CD14-positive monocyte (primary cell): ENCODE measurements at regions not wholly inside any gene's neighbourhood (a gene's known extent, or its start where the extent isn't known, plus 50 kb on each side); places are given as distances from the start of the nearest gene placed in this dataset.

Experiments
- DNase-seq, 3 donors: peaks; one replicate each; pipeline ENCODE4 v3.0.0-alpha.2; 2011 to 2022
- H2AFZ ChIP-seq: 2 replicates; pipeline ENCODE4 v1.6.0; 2012; ENCODE audit warnings: mild to moderate bottlenecking, low read depth, low read length, inconsistent platforms; ENCODE audit not compliant: insufficient read depth, poor library complexity, severe bottlenecking
- H3K27ac ChIP-seq, 2 donors: 1 replicate in 1 of 2; 2 replicates in 1 of 2; pipeline ENCODE4 v1.5.1; 2012 to 2013; ENCODE audit warnings: low read length in 2 of 2, control low read depth in 1 of 2, inconsistent platforms in 1 of 2, low read depth in 1 of 2, mild to moderate bottlenecking in 1 of 2
- H3K27me3 ChIP-seq, 2 donors: one replicate each; pipeline versions ENCODE4 v1.6.0 to v1.6.1; 2011 to 2013; ENCODE audit warnings: low read length in 2 of 2; ENCODE audit not compliant: control insufficient read depth in 2 of 2, insufficient read depth in 2 of 2
- H3K36me3 ChIP-seq, 2 donors: replicated peaks in 1 of 2; 1 replicate in 1 of 2; 2 replicates in 1 of 2; pipeline versions ENCODE4 v1.5.1 to v1.6.1; 2012 to 2013; ENCODE audit warnings: low read length in 2 of 2, control low read depth in 1 of 2, inconsistent platforms in 1 of 2, mild to moderate bottlenecking in 1 of 2; ENCODE audit not compliant: insufficient read depth in 2 of 2, control insufficient read depth in 1 of 2
- H3K4me1 ChIP-seq, 2 donors: 1 replicate in 1 of 2; 2 replicates in 1 of 2; pipeline versions ENCODE4 v1.5.1 to v1.6.1; 2012 to 2013; ENCODE audit warnings: low read length in 2 of 2, control low read depth in 1 of 2, inconsistent platforms in 1 of 2, mild to moderate bottlenecking in 1 of 2, moderate library complexity in 1 of 2; ENCODE audit not compliant: insufficient read depth in 2 of 2, control insufficient read depth in 1 of 2
- H3K4me2 ChIP-seq: replicated peaks from 2 replicates; pipeline ENCODE3; 2012; ENCODE audit warnings: low read length, moderate library complexity, mild to moderate bottlenecking; ENCODE audit not compliant: poor library complexity, severe bottlenecking; ENCODE audit errors: extremely low read depth
- H3K4me3 ChIP-seq, 3 experiments: fragments of 200-600 bp in 1 of 3; sonication (generic) in 1 of 3; replicated peaks in 1 of 3; 1 replicate in 2 of 3; 2 replicates in 1 of 3; pipeline ENCODE4 v1.5.1; 2011 to 2013; ENCODE audit warnings: low read length in 3 of 3, mild to moderate bottlenecking in 3 of 3, control low read depth in 2 of 3, low read depth in 2 of 3, inconsistent platforms in 1 of 3, moderate library complexity in 1 of 3
- H3K79me2 ChIP-seq: 2 replicates; pipeline ENCODE4 v1.6.0; 2012; ENCODE audit warnings: mild to moderate bottlenecking, control low read depth, inconsistent platforms, low read length, moderate library complexity; ENCODE audit not compliant: insufficient read depth
- H3K9ac ChIP-seq: 2 replicates; pipeline ENCODE4 v1.6.0; 2017; ENCODE audit warnings: low read length, mild to moderate bottlenecking; ENCODE audit not compliant: insufficient read depth, poor library complexity, severe bottlenecking
- H3K9me3 ChIP-seq, 2 donors: replicated peaks in 1 of 2; 1 replicate in 1 of 2; 2 replicates in 1 of 2; pipeline versions ENCODE4 v1.5.1 to v1.6.1; 2012 to 2013; ENCODE audit warnings: low read length in 2 of 2, control low read depth in 1 of 2; ENCODE audit not compliant: control insufficient read depth in 1 of 2, insufficient read depth in 1 of 2
- H4K20me1 ChIP-seq: 2 replicates; pipeline ENCODE4 v1.6.0; 2012; ENCODE audit warnings: mild to moderate bottlenecking, low read length, control low read depth, moderate library complexity; ENCODE audit not compliant: insufficient read depth
- H3K27ac Mint-ChIP-seq, 7 donors: one replicate each; pipeline ENCODE4 v1.8.0; 2020; ENCODE audit warnings: mild to moderate bottlenecking in 7 of 7, mixed read lengths in 7 of 7, moderate library complexity in 6 of 7, inconsistent platforms in 2 of 7
- H3K27me3 Mint-ChIP-seq, 3 donors: one replicate each; pipeline ENCODE4 v1.8.0; 2021 to 2022; ENCODE audit warnings: low read depth in 3 of 3, mild to moderate bottlenecking in 3 of 3, mixed read lengths in 3 of 3, moderate library complexity in 3 of 3, inconsistent platforms in 1 of 3
- H3K36me3 Mint-ChIP-seq, 2 donors: one replicate each; pipeline ENCODE4 v1.8.0; 2020; ENCODE audit warnings: mixed read lengths in 2 of 2, inconsistent platforms in 1 of 2, mild to moderate bottlenecking in 1 of 2
- H3K4me1 Mint-ChIP-seq: one replicate; pipeline ENCODE4 v1.8.0; 2020; ENCODE audit warnings: mild to moderate bottlenecking, mixed read lengths
- H3K4me3 Mint-ChIP-seq, 2 donors: one replicate each; pipeline ENCODE4 v1.8.0; 2020; ENCODE audit warnings: mild to moderate bottlenecking in 2 of 2, mixed read lengths in 2 of 2, moderate library complexity in 1 of 2
- H3K9me3 Mint-ChIP-seq, 7 donors: one replicate each; pipeline ENCODE4 v1.8.0; 2020 to 2022; ENCODE audit warnings: mixed read lengths in 7 of 7, mild to moderate bottlenecking in 6 of 7, moderate library complexity in 6 of 7, inconsistent platforms in 2 of 7
- CTCF ChIP-seq: fragments of 200-600 bp; IDR thresholded peaks from one replicate; pipeline ENCODE4 v1.8.0; 2022; ENCODE audit warnings: antibody characterized with exemption, mild to moderate bottlenecking
- WGBS: methylation state at CpG from one replicate; pipeline ENCODE4 v1.1.5; 2013; ENCODE audit warnings: missing lambda C conversion rate; ENCODE audit not compliant: insufficient coverage; 5-methylcytosine and 5-hydroxymethylcytosine counted together
- intact Hi-C, 2 donors: fragments of 100-400 bp; cut with micrococcal nuclease; formaldehyde crosslinking; loops; one replicate each; pipeline versions ENCODE4 v1.15.0 to v1.15.1; 2023

DNA sequence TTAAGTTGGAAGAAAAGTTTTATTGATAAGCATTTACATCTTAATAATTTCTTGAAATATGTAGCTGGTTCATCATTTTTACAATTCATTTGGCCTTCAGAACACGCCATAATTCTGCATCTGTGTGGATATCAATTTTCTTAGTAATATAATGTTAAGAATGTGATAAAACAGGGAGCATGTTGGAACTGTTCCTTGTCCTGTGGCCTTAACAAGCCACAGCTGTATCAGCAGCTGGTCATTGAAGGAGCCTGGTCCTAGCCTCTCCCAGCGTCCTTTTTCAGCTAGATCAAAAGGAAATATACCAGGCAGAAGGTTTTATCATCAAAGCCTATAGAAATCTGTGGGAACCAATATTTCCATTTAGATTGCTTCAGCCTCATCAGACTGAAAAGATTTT is 421.8 kb downstream of the SPRY2 start:
- no peaks in the 10 kb centered on the region for H3K36me3 ChIP-seq
- H3K79me2 ChIP-seq, result no peaks in the 10 kb centered on the region
- Mint-ChIP-seq H3K4me3 (no peak overlapping the region), H3K4me1 (peaks cover 20% of the 10 kb centered on the region), H3K27ac (no peak overlapping the region), H3K36me3 (peaks cover 0 to 3% of the 10 kb centered on the region in 2 donors), H3K9me3 (peaks cover 3 to 22% (median 9%) of the 10 kb centered on the region in 7 donors), H3K27me3 (no peaks in the 10 kb centered on the region)
- no CpG with 5 or more reads among the region's 2 CpGs for WGBS
- no peak overlapping the region for H3K9ac ChIP-seq
- DNase-seq, result no peak
- H3K9me3 ChIP-seq, result peaks cover 0 to 5% of the 10 kb centered on the region in 2 donors
- no peak overlapping the region for H3K4me2 ChIP-seq
- no peaks in the 10 kb centered on the region for H3K27me3 ChIP-seq
- TF ChIP-seq CTCF, result no peak
- intact Hi-C loops, result no loop called here
- H3K4me3 ChIP-seq, result no peak overlapping the region
- H2AFZ ChIP-seq, result no peak overlapping the region
- peaks cover 8 to 10% of the 10 kb centered on the region in 2 donors for H3K4me1 ChIP-seq
- no peak overlapping the region for H3K27ac ChIP-seq
- no peaks in the 10 kb centered on the region for H4K20me1 ChIP-seq

- Histone ChIP-seq H3K9ac (no peak overlapping the region), H2AFZ (no peak overlapping the region), H3K36me3 (no peaks in the 10 kb centered on the region), H3K9me3 (peaks cover 0 to under 1% of the 10 kb centered on the region in 2 donors), H3K79me2 (no peaks in the 10 kb centered on the region), H3K4me1 (peaks cover 8 to 12% of the 10 kb centered on the region in 2 donors), H4K20me1 (no peaks in the 10 kb centered on the region), H3K4me2 (no peak overlapping the region), H3K27ac (no peak overlapping the region), H3K27me3 (no peaks in the 10 kb centered on the region), H3K4me3 (no peak overlapping the region)
- Mint-ChIP-seq H3K4me3 (no peak overlapping the region), H3K9me3 (peaks cover 0 to 20% (median 5%) of the 10 kb centered on the region in 7 donors), H3K36me3 (no peaks in the 10 kb centered on the region), H3K27ac (no peak overlapping the region), H3K27me3 (no peaks in the 10 kb centered on the region), H3K4me1 (peaks cover 23% of the 10 kb centered on the region)
- 50% methylated on average over 1 of the region's 3 CpGs for WGBS
- no peak for TF ChIP-seq CTCF
- no peak for DNase-seq
- intact Hi-C loops, result no loop called here
These were observed 422.3 kb downstream of the SPRY2 start for GRCh38 chr13:79918620-79919019.
